GM21737 (cell line): ENCODE measurements at regions not wholly inside any gene's neighbourhood (a gene's known extent, or its start where the extent isn't known, plus 50 kb on each side); places are given as distances from the start of the nearest gene placed in this dataset.

ENCODE experiments used
- ATAC-seq: cut with Tn5 transposase; IDR thresholded peaks from one replicate; pipeline ENCODE4 v1.9.1; 2021; ENCODE audit warnings: mild to moderate bottlenecking, moderate library complexity; ENCODE audit not compliant: unreplicated experiment

- no peak for ATAC-seq
Observed at GRCh38 chr12:30828686-30829085, 73.9 kb upstream of the CAPRIN2 start.

GRCh38 chr12:30827101-30828066 lies 72.6 kb upstream of the CAPRIN2 start:
- no peak for ATAC-seq

- no peak for ATAC-seq
Observed at GRCh38 chr12:30826276-30826675, 71.5 kb upstream of the CAPRIN2 start.

- ATAC-seq, result no peak
Observed at GRCh38 chr12:30825341-30825740, 70.6 kb upstream of the CAPRIN2 start.

- ATAC-seq, result no peak
Observed at GRCh38 chr12:30824311-30824710, 69.6 kb upstream of the CAPRIN2 start.

GRCh38 chr12:30823764-30824163 lies 69.0 kb upstream of the CAPRIN2 start:
- ATAC-seq, result no peak

- ATAC-seq, result no peak
Observed at GRCh38 chr12:30823156-30823699, 68.5 kb upstream of the CAPRIN2 start.

GRCh38 chr12:30822385-30823155 lies 67.8 kb upstream of the CAPRIN2 start:
- peak; percentile 59 for ATAC-seq

GRCh38 chr12:30820406-30820946 lies 65.7 kb upstream of the CAPRIN2 start:
- ATAC-seq, result no peak

- ATAC-seq, result no peak
Observed at GRCh38 chr12:30818562-30818961, 63.8 kb upstream of the CAPRIN2 start.

GRCh38 chr12:30816742-30817465 lies 62.2 kb upstream of the CAPRIN2 start:
- ATAC-seq, result no peak

- ATAC-seq, result no peak
Observed at GRCh38 chr12:30814295-30814655, 59.5 kb upstream of the CAPRIN2 start.

- ATAC-seq, result no peak
Observed at GRCh38 chr12:30813525-30814294, 59.0 kb upstream of the CAPRIN2 start.

- ATAC-seq, result no peak
Observed at GRCh38 chr12:30811966-30812365, 57.2 kb upstream of the CAPRIN2 start.

- ATAC-seq, result no peak
Observed at GRCh38 chr12:30810918-30811317, 56.2 kb upstream of the CAPRIN2 start.

- ATAC-seq, result no peak
Observed at GRCh38 chr12:30807695-30808034, 52.9 kb upstream of the CAPRIN2 start.

- peak; percentile 52 for ATAC-seq
Observed at GRCh38 chr12:30806989-30807694, 52.4 kb upstream of the CAPRIN2 start.

GRCh38 chr12:30805959-30806358 lies 51.2 kb upstream of the CAPRIN2 start:
- ATAC-seq, result no peak
